ENCODE measurements at regions not wholly inside any gene's neighbourhood (a gene's known extent, or its start where the extent isn't known, plus 50 kb on each side); places are given as distances from the start of the nearest gene placed in this dataset.

DNA sequence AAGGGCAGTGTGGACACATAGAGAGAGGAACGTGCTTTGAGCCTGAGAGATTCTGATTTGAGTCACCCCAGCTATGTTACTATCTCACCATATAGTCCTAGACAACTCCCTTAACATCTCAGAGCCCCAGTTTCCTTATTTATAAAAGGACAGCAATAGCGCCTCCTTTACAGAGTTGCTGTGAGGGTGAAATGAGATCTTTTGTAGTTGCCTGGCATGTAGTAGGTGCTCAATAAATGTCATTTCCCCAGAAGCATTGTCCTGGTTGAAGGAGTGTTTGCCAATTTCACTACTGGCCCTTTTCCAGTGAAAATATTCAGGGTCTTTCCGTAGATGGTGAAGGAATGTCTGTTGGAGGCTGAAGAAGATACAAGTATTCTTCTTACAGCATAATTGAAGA, 51.3 kb upstream of the FAM180A start:
- no peaks in the 10 kb centered on the region for H3K9me3 ChIP-seq (ENCODE audit: control insufficient read depth, low read length)
- 67 to 70% methylated on average over 3 of the region's 3 CpGs for WGBS, 2 donors
- no peak for DNase-seq
- no peaks in the 10 kb centered on the region for H3K36me3 ChIP-seq (ENCODE audit: control insufficient read depth in 1 of 2, insufficient read depth in 2 of 2, low read length in 1 of 2)
- no peak overlapping the region for H3K27ac ChIP-seq (ENCODE audit: low read depth in 1 of 2, low read length in 2 of 2)
- intact Hi-C loops (cut with DNase I), result loop anchor here (2.0 to 10.0 kb wide), 6 partner anchors 38 to 209 kb away; partner anchors contain the start of genes FAM180A (in 2 of the 2) and STMP1 (in 1 of the 2)
- no peak overlapping the region for H3K4me3 ChIP-seq (ENCODE audit: low read length in 2 of 2)
- no peak for ATAC-seq (ENCODE audit: low FRiP score)
- H3K27me3 ChIP-seq (ENCODE audit: control insufficient read depth in 1 of 2, insufficient read depth in 2 of 2, low read length in 1 of 2), result no peaks in the 10 kb centered on the region
- peaks cover 0 to 2% of the 10 kb centered on the region in 2 donors for H3K4me1 ChIP-seq (ENCODE audit: control insufficient read depth in 1 of 2, insufficient read depth in 2 of 2, low read length in 2 of 2)
